CD4-positive, alpha-beta T cell (primary cell): ENCODE measurements at regions not wholly inside any gene's neighbourhood (a gene's known extent, or its start where the extent isn't known, plus 50 kb on each side); places are given as distances from the start of the nearest gene placed in this dataset.

Experiments used
- ATAC-seq: fragments of 200-7000 bp; cut with Tn5 transposase; one replicate; pipeline ENCODE4 v1.10.0; 2022; ENCODE audit warnings: mild to moderate bottlenecking; ENCODE audit not compliant: poor library complexity
- CTCF ChIA-PET: fragments of 350-600 bp; sonication (Branson Sonifier 250); formaldehyde crosslinking; loops from one replicate; lab custom pipeline; 2021; ENCODE audit warnings: antibody characterized with exemption, inconsistent platforms; lab: Charles Lee
- POLR2A ChIA-PET: fragments of 350-600 bp; sonication (Branson Sonifier 250); formaldehyde crosslinking; loops from one replicate; lab custom pipeline; 2021; ENCODE audit warnings: antibody characterized with exemption, inconsistent platforms; lab: Charles Lee
- DNase-seq, 14 experiments: peaks; one replicate each; pipeline ENCODE4 v3.0.0-alpha.2; 2013 to 2020; ENCODE audit warnings: mixed read lengths in 2 of 14
- H3K27ac ChIP-seq, 2 donors: one replicate each; pipeline versions ENCODE4 v1.5.1 to v1.7.0; 2013; ENCODE audit warnings: low read length in 2 of 2, low read depth in 1 of 2, mild to moderate bottlenecking in 1 of 2
- H3K27me3 ChIP-seq, 2 experiments: 1 replicate in 1 of 2; 2 replicates in 1 of 2; pipeline versions ENCODE4 v1.6.1 to v1.7.0; 2013; ENCODE audit warnings: low read length in 2 of 2, control low read depth in 1 of 2, mild to moderate bottlenecking in 1 of 2, moderate library complexity in 1 of 2; ENCODE audit not compliant: insufficient read depth in 2 of 2, control insufficient read depth in 1 of 2
- H3K36me3 ChIP-seq: one replicate; pipeline ENCODE4 v1.6.1; 2013; ENCODE audit warnings: low read length, control low read depth; ENCODE audit not compliant: insufficient read depth
- H3K4me1 ChIP-seq: one replicate; pipeline ENCODE4 v1.6.1; 2013; ENCODE audit warnings: low read length, control low read depth; ENCODE audit not compliant: insufficient read depth
- H3K4me3 ChIP-seq: one replicate; pipeline ENCODE4 v1.5.1; 2013; ENCODE audit warnings: mild to moderate bottlenecking, low read length, moderate library complexity
- H3K9me3 ChIP-seq, 2 experiments: 1 replicate in 1 of 2; 2 replicates in 1 of 2; pipeline versions ENCODE4 v1.6.1 to v1.7.0; 2013; ENCODE audit warnings: low read length in 2 of 2, mild to moderate bottlenecking in 2 of 2, control low read depth in 1 of 2, moderate library complexity in 1 of 2; ENCODE audit not compliant: control insufficient read depth in 1 of 2, insufficient read depth in 1 of 2
- H3K27ac Mint-ChIP-seq: one replicate; pipeline ENCODE4 v1.8.0; 2020; ENCODE audit warnings: mixed read lengths
- H3K27me3 Mint-ChIP-seq: one replicate; pipeline ENCODE4 v1.8.0; 2021; ENCODE audit warnings: mixed read lengths
- H3K36me3 Mint-ChIP-seq: one replicate; pipeline ENCODE4 v1.8.0; 2021; ENCODE audit warnings: low read depth, mixed read lengths
- H3K4me1 Mint-ChIP-seq: one replicate; pipeline ENCODE4 v1.8.0; 2021; ENCODE audit warnings: low read depth, mixed read lengths
- H3K4me3 Mint-ChIP-seq: one replicate; pipeline ENCODE4 v1.8.0; 2020; ENCODE audit warnings: mild to moderate bottlenecking, mixed read lengths
- H3K9me3 Mint-ChIP-seq: one replicate; pipeline ENCODE4 v1.8.0; 2020; ENCODE audit warnings: mixed read lengths
- CTCF ChIP-seq: fragments of 200-600 bp; IDR thresholded peaks from one replicate; pipeline ENCODE4 v1.8.0; 2022; ENCODE audit warnings: antibody characterized with exemption, mild to moderate bottlenecking
- intact Hi-C, 2 experiments: fragments of 100-400 bp; cut with DNase I in 1 of 2; cut with micrococcal nuclease in 1 of 2; formaldehyde crosslinking; loops; one replicate each; pipeline versions ENCODE4 v1.15.1 to v1.9.0; 2023 to 2025; cut with DNase I, micrococcal nuclease

DNA sequence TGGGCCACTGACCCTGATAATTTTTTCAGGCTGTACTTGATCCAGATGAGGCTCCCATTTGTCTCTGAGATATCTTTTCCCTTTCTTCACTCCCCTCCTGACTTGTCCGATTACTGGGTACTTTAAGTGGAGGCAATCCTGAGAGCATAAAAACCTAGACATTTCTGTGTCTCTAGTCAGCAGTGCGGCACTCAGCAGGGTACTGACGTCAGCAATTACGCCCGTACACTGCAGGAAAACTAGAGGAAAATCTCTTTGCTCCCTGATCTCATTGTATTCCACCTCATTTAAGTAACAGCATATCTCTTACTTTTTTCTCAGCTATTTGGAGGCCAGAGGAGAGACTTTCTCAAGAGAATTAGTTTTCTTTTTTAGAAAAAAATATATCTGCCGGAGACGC lies 315.5 kb upstream of the OR4E1 start:
- intact Hi-C loops: no loop called here
- ChIA-PET CTCF (interaction anchor here (1.0 to 4.1 kb wide), 5 partner anchors 9 to 567 kb away, joined by 3 to 18 read pairs (median 6); no protein-coding TSS in a partner anchor), POLR2A (interaction anchor here (1.5 to 2.5 kb wide), 3 partner anchors 11 to 542 kb away, joined by 5 to 13 read pairs (median 7); no protein-coding TSS in a partner anchor)
- no peak overlapping the region for H3K27ac ChIP-seq
- Mint-ChIP-seq H3K4me1 (peaks cover 14% of the 10 kb centered on the region), H3K36me3 (no peaks in the 10 kb centered on the region), H3K4me3 (peak overlapping the region; percentile 74), H3K27ac (peak overlapping the region; percentile 75), H3K9me3 (no peaks in the 10 kb centered on the region), H3K27me3 (no peaks in the 10 kb centered on the region)
- DNase-seq (peak in 1 of 14 experiments; percentile 25), ATAC-seq (no peak)
- no peak for TF ChIP-seq CTCF
- H3K9me3 ChIP-seq: no peaks in the 10 kb centered on the region
- H3K36me3 ChIP-seq: no peaks in the 10 kb centered on the region
- no peak overlapping the region for H3K4me3 ChIP-seq
- no peaks in the 10 kb centered on the region for H3K27me3 ChIP-seq
- peaks cover 6% of the 10 kb centered on the region for H3K4me1 ChIP-seq

GRCh38 chr14:21988413-21988812 lies 314.8 kb upstream of the OR4E1 start:
- no peak for TF ChIP-seq CTCF
- ATAC-seq: no peak
- H3K9me3 ChIP-seq: no peaks in the 10 kb centered on the region
- H3K36me3 ChIP-seq: no peaks in the 10 kb centered on the region
- intact Hi-C loops: no loop called here
- H3K4me3 ChIP-seq: no peak overlapping the region
- H3K27ac ChIP-seq: no peak overlapping the region
- Mint-ChIP-seq H3K4me3 (peak overlapping the region; percentile 15), H3K36me3 (no peaks in the 10 kb centered on the region), H3K4me1 (peaks cover 12% of the 10 kb centered on the region), H3K27me3 (no peaks in the 10 kb centered on the region), H3K27ac (peak overlapping the region; percentile 75), H3K9me3 (no peaks in the 10 kb centered on the region)
- H3K27me3 ChIP-seq: no peaks in the 10 kb centered on the region
- ChIA-PET CTCF (interaction anchor here (0.7 to 4.1 kb wide), 7 partner anchors 9 to 1104 kb away, joined by 3 to 18 read pairs (median 5); no protein-coding TSS in a partner anchor), POLR2A (interaction anchor here (0.8 kb wide), 1 partner anchor 515 kb away, joined by 3 read pairs; no protein-coding TSS in a partner anchor)
- DNase-seq: no peak
- peaks cover 6% of the 10 kb centered on the region for H3K4me1 ChIP-seq

DNA sequence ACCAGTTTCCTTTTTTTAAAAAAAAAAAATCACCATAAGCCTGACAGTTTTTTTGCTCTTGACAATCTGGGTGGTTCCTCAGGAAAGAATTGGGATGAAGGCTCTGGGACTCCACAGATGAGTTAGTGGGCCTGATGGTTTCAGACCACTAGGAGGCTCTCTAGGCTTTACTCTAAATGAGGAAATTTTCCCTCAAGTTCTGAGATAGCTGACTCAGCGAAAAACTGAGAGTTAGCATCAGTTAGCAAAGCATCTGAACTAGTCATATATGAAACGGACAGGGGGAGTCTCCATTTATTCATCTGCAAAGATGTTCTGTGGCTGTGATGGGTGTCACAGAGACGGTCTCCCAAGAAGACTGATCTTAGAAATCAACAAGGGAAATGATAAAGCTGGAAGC lies 314.3 kb upstream of the OR4E1 start:
- intact Hi-C loops: no loop called here
- ChIA-PET POLR2A (interaction anchor here (0.8 to 1.8 kb wide), 2 partner anchors 9 to 515 kb away, joined by 3 to 4 read pairs; no protein-coding TSS in a partner anchor), CTCF (interaction anchor here (0.7 to 4.1 kb wide), 7 partner anchors 9 to 1104 kb away, joined by 3 to 18 read pairs (median 3); no protein-coding TSS in a partner anchor)
- Histone ChIP-seq H3K27me3 (no peaks in the 10 kb centered on the region), H3K9me3 (no peaks in the 10 kb centered on the region), H3K36me3 (no peaks in the 10 kb centered on the region), H3K4me3 (no peak overlapping the region), H3K27ac (no peak overlapping the region), H3K4me1 (peaks cover 6% of the 10 kb centered on the region)
- no peaks in the 10 kb centered on the region for H3K9me3 Mint-ChIP-seq
- H3K4me1 Mint-ChIP-seq: peaks cover 12% of the 10 kb centered on the region
- peak overlapping the region; percentile 75 for H3K27ac Mint-ChIP-seq
- ATAC-seq (no peak), DNase-seq (peak in 3 of 14 experiments; percentile 49 to 62 (median 54))
- no peaks in the 10 kb centered on the region for H3K27me3 Mint-ChIP-seq
- no peaks in the 10 kb centered on the region for H3K36me3 Mint-ChIP-seq
- H3K4me3 Mint-ChIP-seq: peak overlapping the region; percentile 3
- peak; percentile 50 for TF ChIP-seq CTCF
